SW480 (cell line): ENCODE measurements at regions not wholly inside any gene's neighbourhood (a gene's known extent, or its start where the extent isn't known, plus 50 kb on each side); places are given as distances from the start of the nearest gene placed in this dataset.
"Not testable (repeated sequence)": the region's sequence is repeated elsewhere in the genome, so short reads cannot be mapped to it uniquely, and the experiment has no call there.

Experiments used
- DNase-seq: peaks from one replicate; pipeline ENCODE4 v3.0.0-alpha.2; 2016; ENCODE audit warnings: low spot score

DNA sequence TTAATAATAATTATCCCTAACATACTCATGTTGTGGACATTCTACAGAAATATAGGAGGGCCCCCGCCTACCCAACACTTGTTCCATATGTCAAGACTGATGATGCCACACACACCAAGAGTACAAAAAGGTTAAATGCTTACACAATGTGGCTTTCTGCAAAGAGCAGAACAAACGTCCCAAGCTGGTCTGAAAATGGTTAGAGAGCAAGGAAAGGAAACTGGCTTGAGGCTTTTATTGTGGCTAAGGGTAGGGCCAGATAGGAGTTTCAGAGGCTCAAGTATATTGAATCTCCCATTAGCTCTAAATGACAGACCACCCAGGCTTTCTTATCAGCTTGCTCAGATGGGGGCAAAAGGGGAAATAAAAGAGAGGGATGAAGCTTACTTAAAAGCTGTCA lies 134.1 kb upstream of the C1QTNF7 start:
- no peak for DNase-seq

DNA sequence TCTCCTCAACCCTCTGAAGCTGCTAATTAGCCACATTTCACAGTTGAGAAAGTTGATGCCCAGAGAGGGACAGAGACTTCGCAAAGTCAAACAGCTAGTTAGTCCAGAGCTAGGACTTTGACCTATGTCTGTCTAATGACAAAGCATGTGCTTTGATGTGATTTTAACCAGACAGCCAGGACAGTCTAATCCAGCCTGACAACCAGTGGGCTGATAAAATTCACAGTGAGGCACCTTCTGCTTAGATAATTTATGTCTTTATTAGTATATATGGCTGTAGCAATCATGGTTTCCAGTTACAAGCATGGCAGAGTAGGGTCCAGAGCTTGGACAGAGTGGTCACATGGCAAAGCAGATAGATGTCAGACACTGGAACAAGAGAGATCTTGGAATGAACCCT lies 133.6 kb upstream of the C1QTNF7 start:
- no peak for DNase-seq

DNA sequence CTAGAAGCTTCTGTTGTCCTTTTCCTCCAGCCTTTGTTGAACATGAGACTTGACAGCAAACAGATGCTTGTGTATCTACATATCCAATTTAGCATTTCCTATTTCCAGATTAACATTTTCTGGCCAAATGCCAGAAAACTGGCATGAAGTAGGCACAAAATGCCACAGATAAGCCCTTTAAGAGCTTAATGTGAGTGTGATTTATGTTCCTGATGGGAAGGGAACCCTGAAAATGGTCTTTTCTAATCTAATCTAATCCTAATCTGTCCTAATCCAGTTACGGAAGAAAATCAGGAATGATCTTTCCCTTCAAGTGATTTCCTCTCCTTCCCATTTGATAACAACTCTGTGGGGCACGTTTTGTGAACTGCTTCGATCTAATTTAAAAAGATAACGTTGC lies 133.0 kb upstream of the C1QTNF7 start:
- no peak for DNase-seq

DNA sequence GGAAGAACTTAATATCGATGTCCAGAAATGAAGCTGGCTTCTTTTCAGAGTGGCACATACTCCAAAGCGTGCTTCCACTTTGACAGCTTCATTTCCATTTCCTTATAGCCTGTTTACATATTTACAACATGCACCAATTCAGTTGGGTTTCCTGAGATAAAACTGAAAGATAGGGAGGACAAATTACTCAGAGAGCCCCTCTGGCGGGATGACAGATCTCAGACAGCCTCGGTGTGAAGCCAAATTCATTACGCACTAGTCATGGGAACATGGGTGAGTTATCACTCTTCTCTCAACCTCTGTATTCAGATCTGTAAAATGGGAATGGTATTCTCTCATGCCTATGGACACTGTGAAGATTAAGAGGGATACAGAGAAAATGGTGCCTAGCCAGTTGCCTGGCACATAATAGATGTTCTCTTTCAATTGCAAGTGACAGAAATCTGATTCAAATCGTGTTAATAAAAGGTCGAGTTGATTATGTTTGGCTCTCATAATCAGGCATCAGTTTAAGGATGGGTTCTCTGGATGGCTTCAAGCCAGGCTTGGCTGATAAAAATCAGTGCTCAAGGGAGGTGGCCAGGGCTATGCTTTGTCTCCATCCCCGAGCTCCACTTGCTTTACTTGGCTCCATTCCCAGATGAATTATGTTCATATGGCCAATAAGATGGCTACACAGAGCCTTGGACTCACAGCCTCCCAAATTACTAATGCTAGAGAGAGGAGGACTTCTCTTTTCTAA lies 132.2 kb upstream of the C1QTNF7 start:
- no peak for DNase-seq

DNA sequence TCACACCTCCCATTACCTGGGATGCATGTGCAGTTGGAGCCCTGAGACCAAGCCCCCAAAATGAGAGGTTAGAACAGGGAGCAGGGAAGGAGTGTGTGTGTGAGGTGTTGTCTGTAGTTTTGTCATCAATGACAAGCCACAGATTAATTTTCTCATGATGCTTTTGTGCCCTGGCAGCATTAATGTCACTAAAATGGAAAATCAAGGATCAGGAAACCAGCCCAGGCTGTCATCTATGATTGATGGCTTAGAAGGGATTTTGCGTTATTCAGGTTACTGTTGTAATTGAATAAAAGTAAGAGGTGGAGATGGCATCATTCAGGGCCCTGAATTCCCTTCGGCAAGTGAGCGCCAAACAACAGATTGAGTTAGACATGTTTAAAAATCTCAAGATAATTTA lies 130.5 kb upstream of the C1QTNF7 start:
- no peak for DNase-seq

- no peak for DNase-seq
These were observed 128.2 kb upstream of the C1QTNF7 start for GRCh38 chr4:15299627-15300026.

DNA sequence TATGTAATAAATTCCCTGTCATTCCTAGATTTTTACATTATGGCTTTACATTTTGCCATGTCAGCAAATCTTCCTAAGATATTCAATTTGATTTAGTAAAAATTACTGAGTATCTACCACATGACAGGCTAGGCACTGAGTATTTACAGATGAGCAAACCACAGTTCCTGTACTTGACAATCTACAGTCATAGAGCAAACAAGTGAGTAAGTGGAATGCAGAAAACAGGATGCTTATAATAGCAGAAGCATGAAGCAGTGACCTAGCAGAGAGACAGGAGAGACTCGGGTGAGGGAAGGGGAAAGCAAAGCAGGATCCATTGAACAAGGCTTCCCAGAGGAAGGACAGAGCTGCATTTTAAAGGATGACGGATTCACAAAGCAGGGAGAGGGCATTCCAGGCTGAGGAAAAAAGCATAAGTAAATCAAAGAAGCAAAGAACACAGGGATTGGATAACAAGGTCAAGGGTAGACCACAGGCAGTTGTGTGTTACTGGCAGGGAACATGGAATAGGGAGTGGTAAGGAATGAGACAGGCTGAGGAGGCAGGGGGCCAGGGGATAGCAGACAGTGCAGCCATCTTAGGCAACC lies 124.7 kb upstream of the C1QTNF7 start:
- peak; percentile 2 for DNase-seq

DNA sequence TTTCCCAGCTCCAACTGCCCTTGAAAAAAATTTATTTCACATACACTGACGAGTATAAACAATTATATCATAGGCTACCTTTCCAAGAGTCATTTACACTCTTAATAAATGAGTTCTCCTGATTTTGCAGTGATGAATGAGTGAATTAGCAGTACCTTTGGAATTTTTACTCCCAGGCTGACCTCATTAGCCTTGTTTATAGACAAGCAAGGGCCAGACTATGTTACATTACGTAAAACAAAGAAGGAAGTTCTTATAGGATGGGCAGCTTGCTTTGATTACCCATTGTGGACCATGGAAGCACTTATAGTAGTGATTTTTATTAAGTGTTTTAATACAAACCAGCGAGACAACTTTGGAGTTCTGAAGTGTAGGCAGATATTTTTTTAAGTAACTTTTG lies 112.9 kb upstream of the C1QTNF7 start:
- no peak for DNase-seq

DNA sequence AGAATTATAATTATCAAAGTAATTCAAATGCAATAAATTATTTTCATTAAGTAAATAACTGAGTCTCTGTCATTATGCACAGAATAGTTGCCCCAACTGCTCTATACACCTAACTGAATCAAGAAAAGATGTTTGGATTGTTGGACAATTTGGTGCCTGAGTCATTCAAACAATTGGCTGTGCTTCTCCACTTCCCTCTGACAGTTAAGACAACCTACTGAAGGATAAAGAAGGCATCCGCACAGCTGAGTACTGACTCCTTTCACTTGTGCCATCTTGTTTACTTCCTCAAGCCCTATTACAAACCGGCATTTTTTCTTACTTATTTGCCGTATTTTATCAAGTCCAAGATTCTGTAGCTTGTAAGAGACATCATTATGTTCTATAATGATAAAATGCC lies 110.6 kb upstream of the C1QTNF7 start:
- no peak for DNase-seq

DNA sequence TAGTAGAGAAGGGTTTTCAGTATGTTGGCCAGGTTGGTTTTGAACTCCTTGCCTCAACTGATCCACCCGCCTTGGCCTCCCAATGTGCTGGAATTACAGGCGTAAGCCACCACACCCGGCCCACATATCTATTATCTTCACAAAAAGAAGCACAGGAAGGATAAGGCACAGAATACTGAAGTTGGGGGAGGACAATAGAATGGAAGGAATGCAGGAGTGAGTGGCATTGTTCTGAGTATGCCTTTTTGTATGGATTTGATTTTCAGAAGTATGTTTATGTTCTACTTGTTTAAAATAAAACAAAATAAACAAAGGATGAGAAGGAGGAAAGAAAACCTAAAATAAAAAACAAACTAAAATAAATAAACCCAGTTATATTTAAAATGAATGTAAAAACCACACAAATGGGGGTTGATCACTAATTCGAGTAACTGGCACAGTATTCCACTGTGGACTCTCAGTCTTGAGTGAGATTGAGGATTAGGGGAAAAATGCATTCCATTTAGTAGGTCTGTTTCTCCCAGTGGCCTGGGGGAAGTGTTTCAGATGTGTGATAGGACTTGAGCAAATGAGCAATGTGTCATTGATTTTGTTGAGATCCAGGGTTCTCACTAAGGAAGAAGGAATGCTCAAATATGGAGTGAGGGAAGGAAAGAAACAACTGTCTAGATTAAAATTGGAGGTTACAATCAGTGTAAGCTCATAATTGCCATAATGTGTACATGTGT lies 109.0 kb upstream of the C1QTNF7 start:
- no peak for DNase-seq

- no peak for DNase-seq
These were observed 107.6 kb upstream of the C1QTNF7 start for GRCh38 chr4:15320121-15320678.

DNA sequence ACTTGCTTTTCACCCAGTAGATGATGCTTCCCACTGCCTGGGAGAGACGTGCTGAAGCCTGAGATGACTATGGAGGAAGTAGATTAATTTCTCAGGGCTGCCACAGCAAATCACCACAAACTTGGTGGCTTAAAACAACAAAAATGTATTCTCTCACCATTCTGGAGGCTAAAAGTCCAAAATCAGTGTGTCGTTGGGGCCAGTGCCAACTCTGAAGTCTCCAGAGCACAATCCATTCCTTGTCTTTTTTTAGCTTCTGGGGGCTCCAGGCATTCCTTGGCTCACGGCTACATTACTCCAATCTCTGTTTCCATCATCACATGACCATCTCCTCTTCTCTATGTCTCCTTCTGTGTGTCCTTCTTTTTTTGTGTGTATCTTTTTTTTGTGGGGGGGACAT lies 105.8 kb upstream of the C1QTNF7 start:
- no peak for DNase-seq

DNA sequence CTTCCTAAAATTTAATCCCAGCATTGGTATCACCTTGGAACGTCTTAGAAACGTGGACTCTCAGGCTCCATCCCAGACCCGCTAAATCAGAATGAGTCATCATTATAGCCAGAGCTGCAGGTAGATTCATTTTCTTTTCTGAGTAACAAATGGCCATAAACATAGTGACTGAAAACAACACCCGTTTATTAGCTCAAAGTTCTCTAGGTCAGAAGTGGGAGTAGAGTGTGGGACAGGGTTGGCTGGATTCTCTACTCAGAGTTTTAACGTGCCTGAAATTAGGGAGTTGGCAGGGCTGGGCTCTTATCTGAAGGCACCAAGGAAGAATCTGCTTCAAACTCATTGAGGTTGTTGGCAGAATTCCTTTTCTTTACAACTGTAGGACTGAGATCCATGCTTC lies 101.8 kb upstream of the C1QTNF7 start:
- DNase-seq: peak; percentile 2

- no peak for DNase-seq
These were observed 100.2 kb upstream of the C1QTNF7 start for GRCh38 chr4:15327311-15328298.

GRCh38 chr4:15331930-15332329 lies 95.9 kb upstream of the C1QTNF7 start:
- no peak for DNase-seq

- DNase-seq: no peak
These were observed 95.5 kb upstream of the C1QTNF7 start for GRCh38 chr4:15332377-15332776.

GRCh38 chr4:15333692-15334633 lies 93.9 kb upstream of the C1QTNF7 start:
- DNase-seq: no peak

DNA sequence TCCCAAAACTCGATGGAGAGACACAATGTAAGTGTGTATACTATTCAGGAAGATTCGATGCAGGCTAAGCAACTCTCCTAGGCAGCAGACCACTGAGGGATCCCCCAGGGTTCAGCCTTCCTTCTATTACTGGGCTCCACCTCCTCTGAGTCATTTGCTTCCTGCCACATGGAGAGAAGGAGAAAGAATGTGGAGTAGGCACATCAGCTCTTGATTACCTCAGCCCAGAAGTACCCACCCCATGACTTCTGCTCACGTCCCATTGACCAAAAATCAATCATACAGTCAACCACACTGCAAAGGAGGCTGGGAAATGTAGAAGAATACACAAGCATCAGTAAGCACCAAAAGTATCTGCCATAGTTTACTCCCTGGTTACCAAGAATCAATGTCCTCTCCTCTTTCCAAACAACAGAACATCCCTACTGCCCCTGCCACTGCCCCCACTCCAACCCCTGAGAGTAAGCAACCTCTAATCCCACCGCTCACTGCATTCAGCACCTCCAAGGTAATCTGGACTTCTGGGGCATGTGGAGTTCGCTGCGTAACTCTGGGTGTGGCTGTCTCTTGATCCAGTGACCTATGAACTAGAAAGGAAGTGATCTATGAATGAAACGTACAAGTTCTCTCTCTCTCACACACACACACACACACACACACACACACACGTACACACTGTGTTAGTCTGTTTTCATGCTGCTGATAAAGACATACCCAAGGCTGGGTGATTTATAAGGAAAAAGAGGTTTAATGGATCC lies 91.2 kb upstream of the C1QTNF7 start:
- DNase-seq: peak; percentile 7

DNA sequence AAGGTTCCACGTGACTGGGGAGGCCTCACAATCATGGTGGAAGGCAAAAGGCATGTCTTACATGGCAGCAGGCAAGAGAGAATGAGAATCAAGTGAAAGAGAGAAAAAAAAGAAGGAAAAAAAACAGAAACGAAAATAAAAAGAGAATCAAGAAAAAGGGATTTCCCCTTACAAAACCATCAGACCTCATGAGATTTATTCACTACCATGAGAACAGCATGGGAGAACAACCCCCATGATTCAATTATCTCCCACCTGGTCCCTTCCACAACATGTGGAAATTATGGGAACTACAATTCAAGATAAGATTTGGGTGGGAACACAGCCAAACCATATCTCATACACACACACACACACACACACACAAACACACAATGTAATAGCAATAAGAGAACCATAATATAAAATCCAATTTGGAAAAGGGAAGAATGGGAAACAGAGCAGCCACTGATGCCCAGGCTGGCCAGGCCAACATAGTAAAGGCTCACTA lies 90.6 kb upstream of the C1QTNF7 start:
- DNase-seq: not testable (repeated sequence)

GRCh38 chr4:15339737-15340136 lies 88.1 kb upstream of the C1QTNF7 start:
- DNase-seq: no peak
